HG02588 (cell line): ENCODE measurements at regions not wholly inside any gene's neighbourhood (a gene's known extent, or its start where the extent isn't known, plus 50 kb on each side); places are given as distances from the start of the nearest gene placed in this dataset.
"Not testable (repeated sequence)": the region's sequence is repeated elsewhere in the genome, so short reads cannot be mapped to it uniquely, and the experiment has no call there.

ENCODE experiments used
- ATAC-seq: cut with Tn5 transposase; IDR thresholded peaks from one replicate; pipeline ENCODE4 v1.9.1; 2021; ENCODE audit warnings: mild to moderate bottlenecking, moderate library complexity; ENCODE audit not compliant: unreplicated experiment

DNA sequence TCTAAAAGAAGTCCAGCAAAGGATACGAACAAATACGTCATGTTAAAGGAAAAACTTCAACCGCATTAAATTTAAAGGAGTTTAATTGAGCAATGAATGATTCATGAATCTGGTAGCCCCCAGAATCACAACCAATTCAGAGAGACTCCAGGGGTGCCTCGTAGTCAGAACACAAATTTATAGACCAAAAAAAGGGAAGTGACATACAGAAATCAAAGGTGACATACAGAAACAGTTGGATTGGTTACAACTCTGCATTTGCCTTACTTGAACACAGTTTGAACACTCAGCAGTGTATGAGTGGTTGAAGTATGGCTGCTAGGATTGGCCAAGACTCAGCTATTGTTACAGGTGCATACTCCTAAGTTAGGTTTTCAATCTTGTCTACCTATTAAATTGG lies 59.5 kb upstream of the SERP2 start:
- ATAC-seq, result not testable (repeated sequence)

- no peak for ATAC-seq
Observed at GRCh38 chr13:44317752-44318151, 55.9 kb upstream of the SERP2 start.

DNA sequence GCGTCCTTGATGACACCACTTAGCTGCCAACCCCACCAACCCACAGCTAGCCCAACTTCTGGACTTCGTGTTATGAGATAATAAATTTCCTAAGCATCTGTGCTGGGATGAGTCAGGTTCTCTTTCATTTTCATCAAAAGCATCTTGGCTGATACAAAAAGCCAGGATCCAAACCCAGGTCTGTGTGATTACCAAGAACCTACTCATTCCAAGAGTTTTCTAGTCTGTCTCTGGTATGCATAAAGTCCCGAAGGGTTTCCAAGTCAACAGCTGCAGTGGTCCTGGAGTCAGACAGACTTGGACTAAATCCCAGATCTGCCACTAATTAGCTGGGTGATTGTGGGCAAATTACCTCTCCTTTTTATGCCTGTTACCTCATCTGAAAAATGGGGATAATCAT lies 55.5 kb upstream of the SERP2 start:
- ATAC-seq, result no peak

DNA sequence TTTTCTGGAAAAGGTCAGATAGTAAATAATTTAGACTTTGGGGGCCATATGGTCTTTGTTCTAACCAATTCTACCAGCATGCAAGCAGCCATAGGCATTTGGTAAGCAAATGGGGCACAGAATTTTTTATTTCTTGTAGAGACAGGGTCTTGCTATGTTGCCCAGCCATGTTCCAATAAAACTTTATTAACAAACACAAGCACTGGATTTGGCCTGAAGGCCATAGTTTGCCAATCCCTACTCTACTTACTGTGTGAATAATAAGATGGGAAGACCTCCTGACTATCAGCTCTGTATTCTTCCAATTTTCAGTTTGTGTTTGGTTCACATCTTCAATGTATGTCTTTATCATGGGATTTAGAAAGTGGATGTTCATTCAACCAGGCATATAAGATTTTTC lies 53.0 kb upstream of the SERP2 start:
- ATAC-seq, result no peak

GRCh38 chr13:44321961-44322360 lies 51.7 kb upstream of the SERP2 start:
- ATAC-seq, result no peak

DNA sequence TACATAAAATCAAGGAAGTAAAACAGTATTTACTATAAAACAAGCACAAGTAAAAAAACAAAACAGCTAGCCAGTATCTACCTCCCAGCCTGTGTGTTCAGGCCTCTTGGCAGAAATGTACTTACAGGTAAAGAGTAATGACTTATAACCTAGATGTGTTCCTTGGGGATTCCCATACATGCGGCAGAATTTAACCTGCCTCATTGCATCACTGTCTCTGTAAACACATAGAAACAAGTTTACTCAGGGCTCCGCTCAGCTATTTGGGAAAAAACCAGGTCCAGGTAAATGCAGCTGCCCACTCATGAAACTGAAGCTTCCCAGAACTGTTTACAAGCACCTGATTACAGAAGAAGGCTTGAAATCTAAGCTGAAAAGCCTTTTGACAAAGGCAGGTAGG lies 50.7 kb upstream of the SERP2 start:
- no peak for ATAC-seq

GRCh38 chr13:44323754-44324153 lies 49.9 kb upstream of the SERP2 start:
- no peak for ATAC-seq
